ENCODE measurements at regions not wholly inside any gene's neighbourhood (a gene's known extent, or its start where the extent isn't known, plus 50 kb on each side); places are given as distances from the start of the nearest gene placed in this dataset.

DNA sequence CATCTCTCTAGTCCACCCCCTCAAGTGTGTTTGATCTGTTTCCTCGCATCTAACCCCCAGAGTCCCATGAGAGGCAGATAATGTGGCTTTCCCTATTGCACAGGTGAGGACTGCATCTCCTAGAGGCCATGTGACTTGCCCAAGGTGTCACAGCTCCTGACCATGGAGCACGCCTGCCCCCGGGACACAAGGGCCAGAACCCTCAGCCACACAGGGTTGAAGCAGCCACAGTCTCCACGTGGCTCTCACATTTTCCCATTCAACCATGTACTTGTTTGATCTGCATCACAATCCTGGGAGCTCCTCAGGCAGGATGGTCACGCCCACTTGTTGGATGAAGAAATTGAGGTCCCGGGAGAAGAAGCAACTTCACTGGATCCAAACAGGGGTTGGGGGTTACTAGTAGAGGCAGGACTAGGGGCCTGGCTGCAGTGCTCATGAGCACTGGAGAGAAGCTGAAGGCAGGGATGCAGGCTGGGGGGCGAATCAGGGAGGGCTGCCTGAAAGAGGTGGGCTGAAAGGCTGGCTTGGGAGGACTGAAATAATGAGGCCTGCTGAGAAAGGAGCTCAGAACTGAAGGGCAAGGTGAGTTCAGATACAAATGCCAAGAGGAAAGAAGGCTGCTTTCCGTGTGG is 207.9 kb downstream of the PTPRU start:
- Histone ChIP-seq H3K4me1 (ENCODE audit: control insufficient read depth, insufficient read depth, low read length, poor library complexity, severe bottlenecking) (no peaks in the 10 kb centered on the region), H3K4me3 (ENCODE audit: insufficient read depth, low read depth, low read length, poor library complexity, severe bottlenecking) (no peak overlapping the region), H3K27ac (ENCODE audit: insufficient read depth, low read length, poor library complexity, severe bottlenecking) (no peak overlapping the region), H3K27me3 (replicated peaks; ENCODE audit: control insufficient read depth, insufficient read depth, low read length, poor library complexity, severe bottlenecking) (no peaks in the 10 kb centered on the region), H3K9me3 (ENCODE audit: control insufficient read depth, low read length) (no peaks in the 10 kb centered on the region), H3K36me3 (ENCODE audit: control insufficient read depth, insufficient read depth, low read length) (no peaks in the 10 kb centered on the region)
- no peak for DNase-seq

- Histone ChIP-seq H3K9me3 (ENCODE audit: control insufficient read depth, low read length) (no peaks in the 10 kb centered on the region), H3K4me3 (ENCODE audit: insufficient read depth, low read depth, low read length, poor library complexity, severe bottlenecking) (no peak overlapping the region), H3K4me1 (ENCODE audit: control insufficient read depth, insufficient read depth, low read length, poor library complexity, severe bottlenecking) (no peaks in the 10 kb centered on the region), H3K27ac (ENCODE audit: insufficient read depth, low read length, poor library complexity, severe bottlenecking) (no peak overlapping the region), H3K36me3 (ENCODE audit: control insufficient read depth, insufficient read depth, low read length) (no peaks in the 10 kb centered on the region), H3K27me3 (replicated peaks; ENCODE audit: control insufficient read depth, insufficient read depth, low read length, poor library complexity, severe bottlenecking) (no peaks in the 10 kb centered on the region)
- no peak for DNase-seq
These were observed 205.8 kb downstream of the PTPRU start for GRCh38 chr1:29441916-29442668.

GRCh38 chr1:29439615-29440014 is 203.3 kb downstream of the PTPRU start:
- Histone ChIP-seq H3K4me3 (ENCODE audit: insufficient read depth, low read depth, low read length, poor library complexity, severe bottlenecking) (no peak overlapping the region), H3K4me1 (ENCODE audit: control insufficient read depth, insufficient read depth, low read length, poor library complexity, severe bottlenecking) (no peaks in the 10 kb centered on the region), H3K27me3 (replicated peaks; ENCODE audit: control insufficient read depth, insufficient read depth, low read length, poor library complexity, severe bottlenecking) (no peaks in the 10 kb centered on the region), H3K9me3 (ENCODE audit: control insufficient read depth, low read length) (no peaks in the 10 kb centered on the region), H3K36me3 (ENCODE audit: control insufficient read depth, insufficient read depth, low read length) (no peaks in the 10 kb centered on the region), H3K27ac (ENCODE audit: insufficient read depth, low read length, poor library complexity, severe bottlenecking) (no peak overlapping the region)
- DNase-seq, result no peak

DNA sequence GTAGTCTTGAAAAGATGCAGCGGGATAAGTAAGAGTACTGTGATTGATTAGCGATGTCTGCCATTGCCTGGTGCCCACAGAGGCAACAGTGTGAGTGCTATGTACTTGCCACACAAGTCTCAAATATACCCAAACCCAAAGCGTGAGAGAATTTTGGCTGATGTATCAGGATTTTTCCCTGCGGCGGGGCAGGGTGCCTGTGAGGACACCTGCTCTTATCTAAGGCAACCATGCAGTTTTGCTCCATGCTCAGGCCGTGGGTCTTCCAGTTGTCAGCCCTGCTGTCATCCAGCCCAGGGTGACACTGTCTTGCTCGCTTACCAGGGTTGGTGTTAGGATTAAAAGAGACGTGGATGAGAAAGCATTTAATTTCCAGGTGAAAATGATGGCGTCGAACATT is 202.7 kb downstream of the PTPRU start:
- no peaks in the 10 kb centered on the region for H3K27me3 ChIP-seq (replicated peaks; ENCODE audit: control insufficient read depth, insufficient read depth, low read length, poor library complexity, severe bottlenecking)
- no peaks in the 10 kb centered on the region for H3K4me1 ChIP-seq (ENCODE audit: control insufficient read depth, insufficient read depth, low read length, poor library complexity, severe bottlenecking)
- no peak for DNase-seq
- no peak overlapping the region for H3K27ac ChIP-seq (ENCODE audit: insufficient read depth, low read length, poor library complexity, severe bottlenecking)
- no peaks in the 10 kb centered on the region for H3K9me3 ChIP-seq (ENCODE audit: control insufficient read depth, low read length)
- no peak overlapping the region for H3K4me3 ChIP-seq (ENCODE audit: insufficient read depth, low read depth, low read length, poor library complexity, severe bottlenecking)
- H3K36me3 ChIP-seq (ENCODE audit: control insufficient read depth, insufficient read depth, low read length), result no peaks in the 10 kb centered on the region

GRCh38 chr1:29437946-29438345 is 201.6 kb downstream of the PTPRU start:
- Histone ChIP-seq H3K27me3 (replicated peaks; ENCODE audit: control insufficient read depth, insufficient read depth, low read length, poor library complexity, severe bottlenecking) (no peaks in the 10 kb centered on the region), H3K9me3 (ENCODE audit: control insufficient read depth, low read length) (no peaks in the 10 kb centered on the region), H3K27ac (ENCODE audit: insufficient read depth, low read length, poor library complexity, severe bottlenecking) (no peak overlapping the region), H3K36me3 (ENCODE audit: control insufficient read depth, insufficient read depth, low read length) (no peaks in the 10 kb centered on the region), H3K4me1 (ENCODE audit: control insufficient read depth, insufficient read depth, low read length, poor library complexity, severe bottlenecking) (no peaks in the 10 kb centered on the region), H3K4me3 (ENCODE audit: insufficient read depth, low read depth, low read length, poor library complexity, severe bottlenecking) (no peak overlapping the region)
- DNase-seq, result no peak

- Histone ChIP-seq H3K36me3 (ENCODE audit: control insufficient read depth, insufficient read depth, low read length) (no peaks in the 10 kb centered on the region), H3K4me1 (ENCODE audit: control insufficient read depth, insufficient read depth, low read length, poor library complexity, severe bottlenecking) (no peaks in the 10 kb centered on the region), H3K4me3 (ENCODE audit: insufficient read depth, low read depth, low read length, poor library complexity, severe bottlenecking) (no peak overlapping the region), H3K27me3 (replicated peaks; ENCODE audit: control insufficient read depth, insufficient read depth, low read length, poor library complexity, severe bottlenecking) (no peaks in the 10 kb centered on the region), H3K27ac (ENCODE audit: insufficient read depth, low read length, poor library complexity, severe bottlenecking) (no peak overlapping the region), H3K9me3 (ENCODE audit: control insufficient read depth, low read length) (no peaks in the 10 kb centered on the region)
- DNase-seq, result no peak
These were observed 200.0 kb downstream of the PTPRU start for GRCh38 chr1:29436181-29436785.

DNA sequence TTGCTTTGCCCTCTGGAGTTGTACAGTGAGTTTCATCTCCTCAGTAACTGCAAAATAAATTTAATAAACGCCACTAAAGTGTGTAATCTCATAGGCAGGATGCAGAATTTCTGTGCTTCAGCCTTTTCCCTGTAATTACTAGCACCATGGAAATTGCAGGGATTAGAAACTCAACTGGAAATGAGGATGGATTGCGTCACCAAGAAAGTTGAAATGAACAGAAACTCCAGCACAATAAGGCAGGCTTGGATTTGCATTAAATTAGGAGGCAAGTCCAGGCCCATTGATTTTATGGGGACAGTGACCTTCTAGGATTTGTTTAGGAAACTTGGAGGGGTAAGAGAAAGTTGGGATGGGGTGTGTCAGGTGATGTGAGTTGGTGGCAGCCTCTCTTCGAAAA is 197.5 kb downstream of the PTPRU start:
- H3K36me3 ChIP-seq (ENCODE audit: control insufficient read depth, insufficient read depth, low read length), result no peaks in the 10 kb centered on the region
- H3K27ac ChIP-seq (ENCODE audit: insufficient read depth, low read length, poor library complexity, severe bottlenecking), result no peak overlapping the region
- H3K4me1 ChIP-seq (ENCODE audit: control insufficient read depth, insufficient read depth, low read length, poor library complexity, severe bottlenecking), result no peaks in the 10 kb centered on the region
- DNase-seq, result no peak
- no peak overlapping the region for H3K4me3 ChIP-seq (ENCODE audit: insufficient read depth, low read depth, low read length, poor library complexity, severe bottlenecking)
- peaks cover 4% of the 10 kb centered on the region for H3K9me3 ChIP-seq (ENCODE audit: control insufficient read depth, low read length)
- no peaks in the 10 kb centered on the region for H3K27me3 ChIP-seq (replicated peaks; ENCODE audit: control insufficient read depth, insufficient read depth, low read length, poor library complexity, severe bottlenecking)

GRCh38 chr1:29431138-29431537 is 194.8 kb downstream of the PTPRU start:
- DNase-seq, result no peak
- Histone ChIP-seq H3K27ac (ENCODE audit: insufficient read depth, low read length, poor library complexity, severe bottlenecking) (no peak overlapping the region), H3K9me3 (ENCODE audit: control insufficient read depth, low read length) (peaks cover 4% of the 10 kb centered on the region), H3K4me3 (ENCODE audit: insufficient read depth, low read depth, low read length, poor library complexity, severe bottlenecking) (no peak overlapping the region), H3K27me3 (replicated peaks; ENCODE audit: control insufficient read depth, insufficient read depth, low read length, poor library complexity, severe bottlenecking) (no peaks in the 10 kb centered on the region), H3K4me1 (ENCODE audit: control insufficient read depth, insufficient read depth, low read length, poor library complexity, severe bottlenecking) (no peaks in the 10 kb centered on the region), H3K36me3 (ENCODE audit: control insufficient read depth, insufficient read depth, low read length) (no peaks in the 10 kb centered on the region)

DNA sequence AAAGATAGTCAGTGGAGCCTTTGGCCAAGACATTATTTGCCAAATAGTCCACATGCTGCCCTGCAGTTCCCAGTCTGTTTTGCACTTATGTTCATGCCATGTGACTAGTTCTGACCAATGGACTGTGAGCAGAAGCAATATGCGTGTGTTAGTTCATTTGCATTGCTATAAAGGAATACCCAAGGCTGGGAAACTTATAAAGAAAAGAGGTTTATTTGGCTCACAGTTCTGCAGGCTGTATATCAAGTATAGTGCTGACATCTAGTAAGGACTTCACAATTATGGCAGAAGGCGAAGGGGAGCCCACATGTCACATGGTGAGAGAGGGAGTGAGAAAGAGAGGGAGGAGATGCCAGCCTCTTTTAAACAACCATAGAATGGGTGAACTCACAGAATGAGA is 193.3 kb downstream of the PTPRU start:
- Histone ChIP-seq H3K27me3 (replicated peaks; ENCODE audit: control insufficient read depth, insufficient read depth, low read length, poor library complexity, severe bottlenecking) (no peaks in the 10 kb centered on the region), H3K4me3 (ENCODE audit: insufficient read depth, low read depth, low read length, poor library complexity, severe bottlenecking) (no peak overlapping the region)
- DNase-seq, result no peak

DNA sequence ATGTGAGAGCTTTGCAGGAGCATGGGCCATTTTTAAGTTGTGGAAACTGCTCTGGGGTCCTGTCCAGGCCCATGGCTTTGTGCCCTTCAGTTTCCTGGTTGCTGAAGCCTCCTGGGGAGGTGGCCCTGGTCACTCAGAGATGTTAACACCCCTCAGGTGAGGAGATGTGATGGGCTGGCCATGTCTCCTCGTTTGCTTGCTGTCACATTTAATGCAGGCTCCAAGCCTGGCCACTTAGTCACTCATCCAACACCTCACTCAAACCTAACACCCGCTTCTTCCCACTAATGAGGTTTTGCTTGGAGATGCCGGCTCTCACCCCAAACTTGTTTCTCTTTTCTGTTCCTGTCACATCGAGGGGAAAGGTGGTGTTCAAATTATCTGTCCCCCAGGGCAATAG is 192.7 kb downstream of the PTPRU start:
- Histone ChIP-seq H3K4me3 (ENCODE audit: insufficient read depth, low read depth, low read length, poor library complexity, severe bottlenecking) (no peak overlapping the region), H3K27ac (ENCODE audit: insufficient read depth, low read length, poor library complexity, severe bottlenecking) (no peak overlapping the region), H3K36me3 (ENCODE audit: control insufficient read depth, insufficient read depth, low read length) (no peaks in the 10 kb centered on the region), H3K9me3 (ENCODE audit: control insufficient read depth, low read length) (peaks cover 4% of the 10 kb centered on the region), H3K27me3 (replicated peaks; ENCODE audit: control insufficient read depth, insufficient read depth, low read length, poor library complexity, severe bottlenecking) (peaks cover 5% of the 10 kb centered on the region), H3K4me1 (ENCODE audit: control insufficient read depth, insufficient read depth, low read length, poor library complexity, severe bottlenecking) (no peaks in the 10 kb centered on the region)
- no peak for DNase-seq

More for the DNA sequence above, 193.3 kb downstream of the PTPRU start:
- no peaks in the 10 kb centered on the region for H3K36me3 ChIP-seq (ENCODE audit: control insufficient read depth, insufficient read depth, low read length)
- no peaks in the 10 kb centered on the region for H3K4me1 ChIP-seq (ENCODE audit: control insufficient read depth, insufficient read depth, low read length, poor library complexity, severe bottlenecking)
- no peak overlapping the region for H3K27ac ChIP-seq (ENCODE audit: insufficient read depth, low read length, poor library complexity, severe bottlenecking)
- peaks cover 4% of the 10 kb centered on the region for H3K9me3 ChIP-seq (ENCODE audit: control insufficient read depth, low read length)
